ENCODE measurements at regions not wholly inside any gene's neighbourhood (a gene's known extent, or its start where the extent isn't known, plus 50 kb on each side); places are given as distances from the start of the nearest gene placed in this dataset.

DNA sequence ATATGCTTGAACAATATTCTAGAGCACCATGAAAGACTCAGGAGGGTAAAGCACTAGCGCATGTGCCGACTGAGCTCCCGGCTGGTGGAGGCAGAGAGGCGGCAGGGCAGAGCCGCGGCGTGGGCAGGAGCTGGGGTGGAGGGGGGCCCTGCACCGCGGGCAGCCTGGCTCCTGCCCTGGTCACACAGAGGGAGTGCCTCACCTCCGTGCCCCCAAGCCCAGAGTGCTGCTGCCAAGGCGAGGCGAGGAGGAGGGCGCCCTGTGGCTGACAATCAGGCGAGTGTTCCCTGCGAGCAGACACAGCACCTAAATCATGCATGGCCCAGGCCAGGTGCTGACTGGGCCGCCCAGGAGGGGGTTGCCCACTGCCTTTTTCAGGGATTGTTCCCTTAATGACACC lies 105.8 kb upstream of the TNRC6C start (continued):
- TF ChIP-seq, protein P1, sequence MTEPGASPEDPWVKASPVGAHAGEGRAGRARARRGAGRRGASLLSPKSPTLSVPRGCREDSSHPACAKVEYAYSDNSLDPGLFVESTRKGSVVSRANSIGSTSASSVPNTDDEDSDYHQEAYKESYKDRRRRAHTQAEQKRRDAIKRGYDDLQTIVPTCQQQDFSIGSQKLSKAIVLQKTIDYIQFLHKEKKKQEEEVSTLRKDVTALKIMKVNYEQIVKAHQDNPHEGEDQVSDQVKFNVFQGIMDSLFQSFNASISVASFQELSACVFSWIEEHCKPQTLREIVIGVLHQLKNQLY (CRISPR knock-in tag; IDR thresholded peaks at IDR 0.05): no peak
- TF ChIP-seq CBFB (CRISPR knock-in tag; IDR thresholded peaks at IDR 0.05; ENCODE audit: low read depth) (no peak), ZNF138 (CRISPR knock-in tag; conservative IDR thresholded peaks at IDR 0.05) (no peak), NFE2L1 (CRISPR knock-in tag; IDR thresholded peaks at IDR 0.05) (no peak), NR3C1 (CRISPR knock-in tag; conservative IDR thresholded peaks at IDR 0.05; ENCODE audit: low read depth) (no peak)
- TF ChIP-seq, protein P2, sequence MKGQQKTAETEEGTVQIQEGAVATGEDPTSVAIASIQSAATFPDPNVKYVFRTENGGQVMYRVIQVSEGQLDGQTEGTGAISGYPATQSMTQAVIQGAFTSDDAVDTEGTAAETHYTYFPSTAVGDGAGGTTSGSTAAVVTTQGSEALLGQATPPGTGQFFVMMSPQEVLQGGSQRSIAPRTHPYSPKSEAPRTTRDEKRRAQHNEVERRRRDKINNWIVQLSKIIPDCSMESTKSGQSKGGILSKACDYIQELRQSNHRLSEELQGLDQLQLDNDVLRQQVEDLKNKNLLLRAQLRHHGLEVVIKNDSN (CRISPR knock-in tag; IDR thresholded peaks at IDR 0.05): no peak

DNA sequence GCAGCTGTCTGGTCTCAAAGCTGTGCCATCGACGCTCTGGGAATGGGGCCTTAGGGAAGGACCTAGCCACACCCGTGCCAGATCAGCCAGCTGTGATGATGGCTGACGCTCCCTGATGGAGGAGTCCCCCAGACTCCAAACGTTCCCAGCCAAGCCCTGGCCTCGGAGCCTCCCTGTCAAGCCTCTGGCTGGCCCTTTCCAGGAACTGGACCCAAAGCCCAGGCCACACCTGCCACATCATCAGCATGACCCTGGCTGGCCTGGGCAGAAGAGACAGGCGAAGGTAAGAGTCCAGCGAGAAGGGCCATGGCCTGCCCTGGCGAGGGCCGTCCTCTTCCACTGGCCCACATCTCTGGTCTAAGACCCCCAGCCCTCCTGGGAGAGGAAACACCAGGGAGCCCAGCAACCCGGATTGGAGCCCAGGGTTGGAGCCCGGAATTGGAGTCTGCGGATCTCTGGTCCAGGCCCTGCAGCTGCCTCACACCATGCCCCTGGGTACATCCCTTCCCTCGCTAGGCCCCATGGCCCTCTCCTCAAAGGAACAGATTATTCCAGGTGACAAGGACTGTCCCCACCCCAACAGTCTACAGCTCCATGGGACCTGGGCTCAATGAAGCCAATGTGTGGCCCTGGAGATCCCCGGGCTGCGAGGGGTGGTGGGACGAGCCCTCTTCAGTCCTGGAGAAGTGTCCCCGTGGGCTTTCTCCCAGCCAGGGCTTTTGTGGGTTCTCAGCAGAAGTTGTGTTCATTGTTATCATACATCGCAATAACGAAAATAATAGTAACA lies 105.1 kb upstream of the TNRC6C start:
- DNase-seq (ENCODE audit: low spot score) (no peak), ATAC-seq (no peak)
- peaks cover 5% of the 10 kb centered on the region for H3K4me1 Mint-ChIP-seq
- no peak for TF ChIP-seq TCF7 (CRISPR knock-in tag; IDR thresholded peaks at IDR 0.05; ENCODE audit: low read depth)
- TF ChIP-seq, protein P2 (CRISPR knock-in tag; IDR thresholded peaks at IDR 0.05): no peak
- no peak for TF ChIP-seq TP53 (CRISPR knock-in tag; IDR thresholded peaks at IDR 0.05)
- TF ChIP-seq, protein P3, sequence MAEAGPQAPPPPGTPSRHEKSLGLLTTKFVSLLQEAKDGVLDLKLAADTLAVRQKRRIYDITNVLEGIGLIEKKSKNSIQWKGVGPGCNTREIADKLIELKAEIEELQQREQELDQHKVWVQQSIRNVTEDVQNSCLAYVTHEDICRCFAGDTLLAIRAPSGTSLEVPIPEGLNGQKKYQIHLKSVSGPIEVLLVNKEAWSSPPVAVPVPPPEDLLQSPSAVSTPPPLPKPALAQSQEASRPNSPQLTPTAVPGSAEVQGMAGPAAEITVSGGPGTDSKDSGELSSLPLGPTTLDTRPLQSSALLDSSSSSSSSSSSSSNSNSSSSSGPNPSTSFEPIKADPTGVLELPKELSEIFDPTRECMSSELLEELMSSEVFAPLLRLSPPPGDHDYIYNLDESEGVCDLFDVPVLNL (CRISPR knock-in tag; IDR thresholded peaks at IDR 0.05; ENCODE audit: borderline replicate concordance, low read depth): no peak
- TF ChIP-seq, protein P4, sequence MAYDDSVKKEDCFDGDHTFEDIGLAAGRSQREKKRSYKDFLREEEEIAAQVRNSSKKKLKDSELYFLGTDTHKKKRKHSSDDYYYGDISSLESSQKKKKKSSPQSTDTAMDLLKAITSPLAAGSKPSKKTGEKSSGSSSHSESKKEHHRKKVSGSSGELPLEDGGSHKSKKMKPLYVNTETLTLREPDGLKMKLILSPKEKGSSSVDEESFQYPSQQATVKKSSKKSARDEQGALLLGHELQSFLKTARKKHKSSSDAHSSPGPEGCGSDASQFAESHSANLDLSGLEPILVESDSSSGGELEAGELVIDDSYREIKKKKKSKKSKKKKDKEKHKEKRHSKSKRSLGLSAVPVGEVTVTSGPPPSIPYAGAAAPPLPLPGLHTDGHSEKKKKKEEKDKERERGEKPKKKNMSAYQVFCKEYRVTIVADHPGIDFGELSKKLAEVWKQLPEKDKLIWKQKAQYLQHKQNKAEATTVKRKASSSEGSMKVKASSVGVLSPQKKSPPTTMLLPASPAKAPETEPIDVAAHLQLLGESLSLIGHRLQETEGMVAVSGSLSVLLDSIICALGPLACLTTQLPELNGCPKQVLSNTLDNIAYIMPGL (CRISPR knock-in tag; IDR thresholded peaks at IDR 0.05): no peak
- TF ChIP-seq, protein P5, sequence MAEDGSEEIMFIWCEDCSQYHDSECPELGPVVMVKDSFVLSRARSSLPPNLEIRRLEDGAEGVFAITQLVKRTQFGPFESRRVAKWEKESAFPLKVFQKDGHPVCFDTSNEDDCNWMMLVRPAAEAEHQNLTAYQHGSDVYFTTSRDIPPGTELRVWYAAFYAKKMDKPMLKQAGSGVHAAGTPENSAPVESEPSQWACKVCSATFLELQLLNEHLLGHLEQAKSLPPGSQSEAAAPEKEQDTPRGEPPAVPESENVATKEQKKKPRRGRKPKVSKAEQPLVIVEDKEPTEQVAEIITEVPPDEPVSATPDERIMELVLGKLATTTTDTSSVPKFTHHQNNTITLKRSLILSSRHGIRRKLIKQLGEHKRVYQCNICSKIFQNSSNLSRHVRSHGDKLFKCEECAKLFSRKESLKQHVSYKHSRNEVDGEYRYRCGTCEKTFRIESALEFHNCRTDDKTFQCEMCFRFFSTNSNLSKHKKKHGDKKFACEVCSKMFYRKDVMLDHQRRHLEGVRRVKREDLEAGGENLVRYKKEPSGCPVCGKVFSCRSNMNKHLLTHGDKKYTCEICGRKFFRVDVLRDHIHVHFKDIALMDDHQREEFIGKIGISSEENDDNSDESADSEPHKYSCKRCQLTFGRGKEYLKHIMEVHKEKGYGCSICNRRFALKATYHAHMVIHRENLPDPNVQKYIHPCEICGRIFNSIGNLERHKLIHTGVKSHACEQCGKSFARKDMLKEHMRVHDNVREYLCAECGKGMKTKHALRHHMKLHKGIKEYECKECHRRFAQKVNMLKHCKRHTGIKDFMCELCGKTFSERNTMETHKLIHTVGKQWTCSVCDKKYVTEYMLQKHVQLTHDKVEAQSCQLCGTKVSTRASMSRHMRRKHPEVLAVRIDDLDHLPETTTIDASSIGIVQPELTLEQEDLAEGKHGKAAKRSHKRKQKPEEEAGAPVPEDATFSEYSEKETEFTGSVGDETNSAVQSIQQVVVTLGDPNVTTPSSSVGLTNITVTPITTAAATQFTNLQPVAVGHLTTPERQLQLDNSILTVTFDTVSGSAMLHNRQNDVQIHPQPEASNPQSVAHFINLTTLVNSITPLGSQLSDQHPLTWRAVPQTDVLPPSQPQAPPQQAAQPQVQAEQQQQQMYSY (CRISPR knock-in tag; IDR thresholded peaks at IDR 0.05): no peak
- TF ChIP-seq ZNF317 (CRISPR knock-in tag; IDR thresholded peaks at IDR 0.05; ENCODE audit: borderline replicate concordance, low read depth): no peak
- TF ChIP-seq, protein P6, sequence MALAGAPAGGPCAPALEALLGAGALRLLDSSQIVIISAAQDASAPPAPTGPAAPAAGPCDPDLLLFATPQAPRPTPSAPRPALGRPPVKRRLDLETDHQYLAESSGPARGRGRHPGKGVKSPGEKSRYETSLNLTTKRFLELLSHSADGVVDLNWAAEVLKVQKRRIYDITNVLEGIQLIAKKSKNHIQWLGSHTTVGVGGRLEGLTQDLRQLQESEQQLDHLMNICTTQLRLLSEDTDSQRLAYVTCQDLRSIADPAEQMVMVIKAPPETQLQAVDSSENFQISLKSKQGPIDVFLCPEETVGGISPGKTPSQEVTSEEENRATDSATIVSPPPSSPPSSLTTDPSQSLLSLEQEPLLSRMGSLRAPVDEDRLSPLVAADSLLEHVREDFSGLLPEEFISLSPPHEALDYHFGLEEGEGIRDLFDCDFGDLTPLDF (CRISPR knock-in tag; IDR thresholded peaks at IDR 0.05): no peak
- TF ChIP-seq ZNF121 (CRISPR knock-in tag; IDR thresholded peaks at IDR 0.05): no peak
- TF ChIP-seq, protein P7, sequence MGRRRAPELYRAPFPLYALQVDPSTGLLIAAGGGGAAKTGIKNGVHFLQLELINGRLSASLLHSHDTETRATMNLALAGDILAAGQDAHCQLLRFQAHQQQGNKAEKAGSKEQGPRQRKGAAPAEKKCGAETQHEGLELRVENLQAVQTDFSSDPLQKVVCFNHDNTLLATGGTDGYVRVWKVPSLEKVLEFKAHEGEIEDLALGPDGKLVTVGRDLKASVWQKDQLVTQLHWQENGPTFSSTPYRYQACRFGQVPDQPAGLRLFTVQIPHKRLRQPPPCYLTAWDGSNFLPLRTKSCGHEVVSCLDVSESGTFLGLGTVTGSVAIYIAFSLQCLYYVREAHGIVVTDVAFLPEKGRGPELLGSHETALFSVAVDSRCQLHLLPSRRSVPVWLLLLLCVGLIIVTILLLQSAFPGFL (CRISPR knock-in tag; IDR thresholded peaks at IDR 0.05; ENCODE audit: borderline replicate concordance): no peak
- peaks cover 6% of the 10 kb centered on the region; the same call in 1 of the 2 replicates for H3K9me3 Mint-ChIP-seq
- H3K27ac Mint-ChIP-seq: no peak overlapping the region
- ChIA-PET CTCF (interaction anchor here (0.6 to 1.0 kb wide), 2 partner anchors 39 to 165 kb away, joined by 3 to 4 read pairs; no protein-coding TSS in a partner anchor), POLR2A (no interaction called here)
- no peaks in the 10 kb centered on the region; the same call in 1 of the 2 replicates for H3K27me3 Mint-ChIP-seq (ENCODE audit: low read depth)
- no peak overlapping the region for H3K4me3 Mint-ChIP-seq
- H3K36me3 Mint-ChIP-seq: no peaks in the 10 kb centered on the region

All from WTC11 (cell line).